Muscle of back (tissue), 3 donors: ENCODE measurements at regions not wholly inside any gene's neighbourhood (a gene's known extent, or its start where the extent isn't known, plus 50 kb on each side); places are given as distances from the start of the nearest gene placed in this dataset.

Experiments
- DNase-seq, 3 donors: peaks; one replicate each; pipeline versions ENCODE4 v3.0.0 to v3.0.0-alpha.2; 2013

- no peak for DNase-seq
Measured at GRCh38 chr11:121944556-121945230, 171.3 kb downstream of the BLID start.

DNA sequence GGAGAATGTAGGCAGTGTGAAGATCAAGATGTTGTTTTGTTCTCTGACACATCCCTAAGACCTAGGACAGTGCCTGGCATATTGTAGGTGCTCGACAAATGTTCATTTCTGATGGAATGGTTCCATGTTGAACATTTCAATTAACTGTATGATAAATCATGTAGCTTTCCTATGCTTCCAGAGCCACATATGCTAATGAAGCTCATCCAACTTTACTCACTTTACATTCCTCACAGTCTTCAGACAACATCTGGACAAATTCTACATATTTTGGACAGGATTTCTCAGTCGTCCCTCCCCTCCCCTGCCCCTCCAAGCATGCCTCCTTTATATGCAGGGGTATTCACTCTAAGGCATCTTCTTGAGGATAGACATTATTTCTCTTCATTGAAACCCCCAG, 177.9 kb downstream of the BLID start:
- DNase-seq, result no peak

GRCh38 chr11:121936781-121937447, 179.1 kb downstream of the BLID start:
- DNase-seq, result peak in 1 of 3 donors; percentile 74

DNA sequence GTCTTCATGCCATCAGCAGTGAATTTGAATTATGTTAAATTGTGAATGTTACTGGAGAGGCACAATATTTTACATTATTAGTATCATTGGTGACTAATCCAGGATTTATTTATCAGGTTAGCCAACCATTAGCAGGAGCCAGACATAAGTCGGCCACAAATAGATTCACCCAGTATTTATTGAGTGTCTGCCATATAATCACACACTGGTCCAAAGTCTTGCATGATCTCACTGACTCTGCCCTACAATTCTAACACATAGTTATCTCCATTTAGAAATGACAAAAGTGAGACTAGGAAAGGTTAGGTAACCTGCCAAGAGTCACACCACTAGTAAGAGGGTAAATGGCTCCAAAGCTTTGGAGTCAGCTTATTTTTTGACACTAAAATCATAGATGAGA, 179.6 kb downstream of the BLID start:
- DNase-seq, result peak in 1 of 3 donors; percentile 16

DNA sequence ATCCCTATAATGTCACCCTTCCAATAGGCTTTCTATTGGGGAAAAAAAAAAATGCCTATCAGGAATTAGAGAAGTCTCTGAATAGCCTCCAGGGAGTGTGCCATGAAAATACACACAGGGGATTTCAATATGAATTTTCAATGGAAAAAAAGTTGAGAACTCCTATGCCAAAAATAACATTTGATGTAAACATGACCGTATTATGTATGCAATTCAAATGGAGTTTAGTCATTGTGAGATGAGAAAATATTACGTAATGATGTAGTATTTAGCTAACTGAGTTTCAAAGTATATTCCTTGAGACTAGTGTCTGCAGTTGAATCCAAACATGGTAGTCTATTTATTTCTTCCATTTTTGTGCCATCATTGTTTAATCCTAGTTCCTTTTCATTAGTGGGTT, 182.3 kb downstream of the BLID start:
- DNase-seq, result no peak

GRCh38 chr11:121933294-121933693, 182.7 kb downstream of the BLID start:
- DNase-seq, result no peak

- no peak for DNase-seq
Measured at GRCh38 chr11:121932646-121933185, 183.3 kb downstream of the BLID start.

GRCh38 chr11:121931748-121932352, 184.2 kb downstream of the BLID start:
- no peak for DNase-seq

DNA sequence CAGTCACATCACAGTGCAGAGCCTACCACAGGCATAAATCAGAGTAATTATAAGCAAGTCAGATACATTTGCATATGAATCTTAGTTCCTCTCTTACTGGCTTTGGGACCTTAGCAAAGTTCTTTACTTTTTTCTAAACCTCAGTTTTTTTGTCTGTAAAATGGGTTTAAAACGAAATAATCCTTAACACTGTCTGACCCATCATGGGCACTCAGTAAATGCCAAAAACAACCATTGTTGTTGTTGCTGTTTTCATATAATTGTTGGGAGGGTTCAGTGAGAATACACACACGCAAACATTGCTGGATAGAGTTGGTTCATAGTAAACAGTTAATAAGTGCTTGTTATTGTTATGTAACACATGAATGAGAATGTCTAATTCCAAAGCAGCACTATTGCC, 184.9 kb downstream of the BLID start:
- no peak for DNase-seq

DNA sequence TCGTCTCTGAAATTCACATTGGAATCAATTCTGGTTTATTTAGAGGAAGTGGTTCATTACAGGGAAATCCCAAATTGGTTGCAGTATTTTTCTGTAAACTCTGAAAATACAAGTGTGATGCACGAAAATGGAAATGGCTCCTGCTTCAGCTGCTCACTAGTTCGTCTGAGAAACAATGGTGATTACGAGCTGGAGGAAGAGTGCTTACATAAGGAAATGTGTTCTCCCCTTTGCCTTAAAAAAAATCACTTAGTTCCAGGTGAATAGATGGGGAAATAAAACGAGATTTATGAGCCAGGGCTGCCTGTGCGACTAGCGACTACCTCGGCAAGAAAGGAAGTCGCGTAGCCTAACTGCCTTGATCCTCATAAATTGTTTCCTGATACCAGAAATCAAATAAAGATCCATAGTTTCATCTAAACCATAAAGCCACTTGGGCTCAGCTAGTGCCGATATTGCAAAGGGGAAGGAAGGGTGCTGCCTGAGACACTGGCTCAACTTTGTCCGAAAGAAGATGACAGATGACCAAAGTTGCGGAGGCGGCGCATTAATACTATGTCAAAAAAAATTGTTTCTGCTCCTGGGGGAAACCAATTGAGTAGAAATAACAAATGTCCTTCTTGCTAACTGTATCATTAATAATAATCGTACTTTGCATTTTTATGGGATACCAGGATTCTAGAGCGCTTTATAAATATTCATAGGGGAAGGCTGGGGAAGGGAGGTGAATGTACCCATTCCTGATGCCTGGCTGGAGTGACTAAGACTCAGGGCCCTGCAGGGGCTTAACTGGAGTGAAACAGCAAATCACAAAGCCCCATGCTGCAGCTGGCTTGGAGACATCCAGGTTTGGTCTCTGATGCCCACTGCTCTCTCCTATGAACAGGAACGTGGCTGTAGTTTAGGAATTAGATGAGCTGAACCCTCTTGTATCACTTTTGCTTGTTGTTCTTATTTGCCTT, 185.7 kb downstream of the BLID start:
- peak; percentile 18 to 83 (median 36) for DNase-seq

DNA sequence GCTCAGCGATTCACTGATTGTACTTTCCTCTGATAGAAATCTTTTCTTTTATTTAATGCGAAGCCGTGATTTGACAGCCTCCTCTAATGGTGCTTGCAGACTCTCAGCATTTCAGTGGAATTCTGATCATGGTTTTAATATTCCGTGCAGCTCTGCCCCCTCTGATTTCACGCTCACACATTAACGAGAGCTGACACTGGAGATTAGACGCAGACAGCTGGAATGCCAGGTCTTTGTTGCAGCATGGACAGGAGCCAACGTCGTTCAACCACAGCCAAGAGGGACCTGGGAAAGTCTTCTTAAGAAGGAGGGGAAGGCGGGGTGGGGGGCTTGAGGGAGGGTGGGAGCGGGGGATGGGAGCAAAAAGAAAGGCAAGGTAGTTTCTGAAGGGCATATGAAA, 186.4 kb downstream of the BLID start:
- DNase-seq, result peak; percentile 57 to 82 (median 68)

- DNase-seq, result peak in 2 of 3 donors; percentile 29 to 68
Measured at GRCh38 chr11:121928597-121929580, 187.1 kb downstream of the BLID start.

- DNase-seq, result no peak
Measured at GRCh38 chr11:121927789-121928188, 188.2 kb downstream of the BLID start.

GRCh38 chr11:121927097-121927785, 188.8 kb downstream of the BLID start:
- DNase-seq, result no peak

- no peak for DNase-seq
Measured at GRCh38 chr11:121924191-121924590, 191.8 kb downstream of the BLID start.

GRCh38 chr11:121917482-121917881, 198.5 kb downstream of the BLID start:
- DNase-seq, result no peak

DNA sequence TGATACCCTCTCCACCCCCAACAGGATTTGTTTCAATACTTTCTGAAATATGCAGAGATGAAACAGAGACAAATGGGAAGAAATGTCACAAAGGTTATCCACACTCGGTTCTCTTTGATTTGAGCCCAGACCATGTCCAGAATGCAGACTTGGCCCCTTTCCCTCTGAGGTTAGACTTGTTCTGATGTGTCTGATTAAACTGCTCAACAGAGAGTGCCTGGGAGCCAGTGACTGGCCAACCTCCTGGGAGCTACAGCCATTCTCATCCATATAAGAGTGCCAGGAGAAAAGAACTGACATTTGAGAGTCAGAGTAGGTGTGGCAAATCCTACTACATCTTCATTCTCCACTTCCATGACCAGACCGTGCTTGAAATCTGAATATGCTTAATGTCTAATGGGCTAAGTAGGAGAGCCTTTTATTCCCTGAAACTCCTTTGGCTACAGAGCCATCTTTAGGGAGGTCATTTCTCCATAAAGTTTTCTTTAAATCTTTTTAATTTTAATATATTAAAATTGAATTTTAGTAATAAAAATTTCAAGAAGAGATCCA, 201.4 kb downstream of the BLID start:
- no peak for DNase-seq

GRCh38 chr11:121909596-121909995, 206.4 kb downstream of the BLID start:
- DNase-seq, result no peak

- DNase-seq, result no peak
Measured at GRCh38 chr11:121907379-121907778, 208.6 kb downstream of the BLID start.

DNA sequence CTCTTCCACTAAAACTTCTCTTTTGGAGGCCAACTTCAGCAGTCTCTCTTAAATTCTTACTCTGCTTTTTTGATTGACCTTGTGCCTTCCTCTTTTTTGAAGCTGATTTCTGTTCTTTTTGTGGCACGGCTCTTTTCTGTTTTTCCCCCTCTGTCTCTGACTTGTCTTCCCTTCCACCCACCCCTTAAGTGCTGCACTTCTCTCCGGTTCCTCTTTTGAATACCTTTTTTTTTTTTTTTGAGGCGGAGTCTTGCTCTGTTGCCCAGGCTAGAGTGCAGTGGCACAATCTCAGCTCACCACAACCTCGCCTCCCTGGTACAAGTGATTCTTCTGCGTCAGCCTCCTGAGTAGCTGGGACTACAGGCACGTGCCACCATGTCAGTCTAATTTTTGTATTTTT, 211.9 kb downstream of the BLID start:
- DNase-seq, result no peak
